Posterior vena cava (tissue), 2 donors: ENCODE measurements at regions not wholly inside any gene's neighbourhood (a gene's known extent, or its start where the extent isn't known, plus 50 kb on each side); places are given as distances from the start of the nearest gene placed in this dataset.
"Not testable (repeated sequence)": the region's sequence is repeated elsewhere in the genome, so short reads cannot be mapped to it uniquely, and the experiment has no call there.

Experiments used
- DNase-seq: peaks from one replicate; pipeline ENCODE4 v3.0.0-alpha.2; 2020; ENCODE audit warnings: low spot score
- intact Hi-C, 2 donors: fragments of 100-400 bp; cut with DNase I; formaldehyde crosslinking; loops; one replicate each; pipeline versions ENCODE4 v1.14.1 to v1.14.2; 2022 to 2023
- donor health status: DM: yes; HTN: yes; CAD: no.
- donor health status: DM: yes; HTN: yes; CAD: no.

GRCh38 chr12:102300824-102301461, 103.3 kb upstream of the PMCH start:
- DNase-seq = no peak
- intact Hi-C loops = no loop called here

- intact Hi-C loops = no loop called here
- DNase-seq = no peak
Measured at GRCh38 chr12:102299731-102300130, 102.1 kb upstream of the PMCH start.

GRCh38 chr12:102298022-102298421, 100.4 kb upstream of the PMCH start:
- DNase-seq = no peak
- intact Hi-C loops = no loop called here

GRCh38 chr12:102297412-102297811, 99.8 kb upstream of the PMCH start:
- DNase-seq = no peak
- intact Hi-C loops = no loop called here

GRCh38 chr12:102294568-102294967, 96.9 kb upstream of the PMCH start:
- intact Hi-C loops = no loop called here
- DNase-seq = no peak

- intact Hi-C loops, DNase-seq: not testable (repeated sequence)
Measured at GRCh38 chr12:102291498-102292440, 94.1 kb upstream of the PMCH start.

GRCh38 chr12:102289702-102290101, 92.1 kb upstream of the PMCH start:
- intact Hi-C loops, DNase-seq: not testable (repeated sequence)

- intact Hi-C loops = no loop called here
- DNase-seq = no peak
Measured at GRCh38 chr12:102281231-102281630, 83.6 kb upstream of the PMCH start.

- intact Hi-C loops = not testable (repeated sequence)
Measured at GRCh38 chr12:102255687-102256086, 58.1 kb upstream of the PMCH start.

GRCh38 chr12:102251005-102251404, 53.4 kb upstream of the PMCH start:
- intact Hi-C loops = not testable (repeated sequence)

More at GRCh38 chr12:102255687-102256086, 58.1 kb upstream of the PMCH start:
- DNase-seq = not testable (repeated sequence)

GRCh38 chr12:102249079-102249841, 51.6 kb upstream of the PMCH start:
- intact Hi-C loops = no loop called here

More at GRCh38 chr12:102251005-102251404, 53.4 kb upstream of the PMCH start:
- not testable (repeated sequence) for DNase-seq

More at GRCh38 chr12:102249079-102249841, 51.6 kb upstream of the PMCH start:
- no peak for DNase-seq
